OCI-LY7 (cell line): ENCODE measurements at regions not wholly inside any gene's neighbourhood (a gene's known extent, or its start where the extent isn't known, plus 50 kb on each side); places are given as distances from the start of the nearest gene placed in this dataset.

Experiments
- EZH2phosphoT487 ChIP-seq: fragments of 200-600 bp; sonication (generic); IDR thresholded peaks from 2 replicates; pipeline ENCODE4 v1.6.1; 2018; ENCODE audit warnings: low read depth, borderline replicate concordance, mild to moderate bottlenecking, mixed run types, antibody characterized with exemption, low read length, moderate library complexity, mixed read lengths
- TF ChIP-seq, protein P1 (sequence below): fragments of 200-600 bp; sonication (generic); conservative IDR thresholded peaks from 2 replicates; pipeline ENCODE4 v1.5.1; 2014; ENCODE audit warnings: mild to moderate bottlenecking, antibody characterized with exemption, low read length, moderate library complexity, mixed read lengths

DNA sequence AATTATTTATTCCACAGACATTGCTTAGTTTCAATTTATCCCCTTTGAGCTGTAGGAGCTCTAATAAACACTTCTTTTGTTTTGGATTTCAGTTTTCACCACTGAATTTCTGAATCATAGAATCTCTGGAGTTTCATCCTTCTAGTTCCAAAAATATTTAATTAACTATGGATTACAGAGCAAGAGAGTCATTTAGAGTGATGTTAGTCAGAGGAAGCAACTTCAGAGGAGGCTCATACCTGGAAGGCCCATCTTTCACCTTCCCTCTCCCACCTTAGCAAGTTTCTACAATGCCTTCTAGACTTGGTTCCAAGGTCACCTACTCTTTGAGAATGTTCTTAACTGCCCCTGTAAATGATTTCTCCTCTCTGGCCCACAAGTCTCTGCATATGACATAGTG lies 353.2 kb downstream of the SPRY2 start:
- no peak for TF ChIP-seq EZH2phosphoT487
- TF ChIP-seq, protein P1, sequence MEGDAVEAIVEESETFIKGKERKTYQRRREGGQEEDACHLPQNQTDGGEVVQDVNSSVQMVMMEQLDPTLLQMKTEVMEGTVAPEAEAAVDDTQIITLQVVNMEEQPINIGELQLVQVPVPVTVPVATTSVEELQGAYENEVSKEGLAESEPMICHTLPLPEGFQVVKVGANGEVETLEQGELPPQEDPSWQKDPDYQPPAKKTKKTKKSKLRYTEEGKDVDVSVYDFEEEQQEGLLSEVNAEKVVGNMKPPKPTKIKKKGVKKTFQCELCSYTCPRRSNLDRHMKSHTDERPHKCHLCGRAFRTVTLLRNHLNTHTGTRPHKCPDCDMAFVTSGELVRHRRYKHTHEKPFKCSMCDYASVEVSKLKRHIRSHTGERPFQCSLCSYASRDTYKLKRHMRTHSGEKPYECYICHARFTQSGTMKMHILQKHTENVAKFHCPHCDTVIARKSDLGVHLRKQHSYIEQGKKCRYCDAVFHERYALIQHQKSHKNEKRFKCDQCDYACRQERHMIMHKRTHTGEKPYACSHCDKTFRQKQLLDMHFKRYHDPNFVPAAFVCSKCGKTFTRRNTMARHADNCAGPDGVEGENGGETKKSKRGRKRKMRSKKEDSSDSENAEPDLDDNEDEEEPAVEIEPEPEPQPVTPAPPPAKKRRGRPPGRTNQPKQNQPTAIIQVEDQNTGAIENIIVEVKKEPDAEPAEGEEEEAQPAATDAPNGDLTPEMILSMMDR: no peak
